Fibroblast of lung (primary cell): ENCODE measurements at regions not wholly inside any gene's neighbourhood (a gene's known extent, or its start where the extent isn't known, plus 50 kb on each side); places are given as distances from the start of the nearest gene placed in this dataset.
"Not testable (repeated sequence)": the region's sequence is repeated elsewhere in the genome, so short reads cannot be mapped to it uniquely, and the experiment has no call there.

Source experiments
- EZH2 ChIP-seq: IDR thresholded peaks from 2 replicates; pipeline ENCODE4 v1.5.1; 2012; ENCODE audit warnings: low read length, control low read depth, mild to moderate bottlenecking; ENCODE audit errors: missing control alignments
- TF ChIP-seq, protein P1 (sequence below), 2 donors: IDR thresholded peaks in 1 of 2; conservative IDR thresholded peaks in 1 of 2; 1 replicate in 1 of 2; 2 replicates in 1 of 2; pipeline ENCODE4 v1.5.1; 2011 to 2012; ENCODE audit warnings: low read length in 2 of 2, control low read depth in 1 of 2, inconsistent platforms in 1 of 2, low read depth in 1 of 2, mild to moderate bottlenecking in 1 of 2

GRCh38 chr1:178589042-178589441 is 76.1 kb downstream of the TEX35 start:
- TF ChIP-seq EZH2: not testable (repeated sequence)
- TF ChIP-seq, protein P1, sequence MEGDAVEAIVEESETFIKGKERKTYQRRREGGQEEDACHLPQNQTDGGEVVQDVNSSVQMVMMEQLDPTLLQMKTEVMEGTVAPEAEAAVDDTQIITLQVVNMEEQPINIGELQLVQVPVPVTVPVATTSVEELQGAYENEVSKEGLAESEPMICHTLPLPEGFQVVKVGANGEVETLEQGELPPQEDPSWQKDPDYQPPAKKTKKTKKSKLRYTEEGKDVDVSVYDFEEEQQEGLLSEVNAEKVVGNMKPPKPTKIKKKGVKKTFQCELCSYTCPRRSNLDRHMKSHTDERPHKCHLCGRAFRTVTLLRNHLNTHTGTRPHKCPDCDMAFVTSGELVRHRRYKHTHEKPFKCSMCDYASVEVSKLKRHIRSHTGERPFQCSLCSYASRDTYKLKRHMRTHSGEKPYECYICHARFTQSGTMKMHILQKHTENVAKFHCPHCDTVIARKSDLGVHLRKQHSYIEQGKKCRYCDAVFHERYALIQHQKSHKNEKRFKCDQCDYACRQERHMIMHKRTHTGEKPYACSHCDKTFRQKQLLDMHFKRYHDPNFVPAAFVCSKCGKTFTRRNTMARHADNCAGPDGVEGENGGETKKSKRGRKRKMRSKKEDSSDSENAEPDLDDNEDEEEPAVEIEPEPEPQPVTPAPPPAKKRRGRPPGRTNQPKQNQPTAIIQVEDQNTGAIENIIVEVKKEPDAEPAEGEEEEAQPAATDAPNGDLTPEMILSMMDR (conservative IDR thresholded peaks at IDR 0.05 in 1 of 2, IDR thresholded peaks at IDR 0.05 in 1 of 2; ENCODE audit: low read depth in 1 of 2, low read length in 2 of 2): not testable (repeated sequence)
